Retinal pigment epithelial cell (primary cell): ENCODE measurements at regions not wholly inside any gene's neighbourhood (a gene's known extent, or its start where the extent isn't known, plus 50 kb on each side); places are given as distances from the start of the nearest gene placed in this dataset.

Source experiments
- DNase-seq: peaks from one replicate; pipeline ENCODE4 v3.0.0-alpha.2; 2010; ENCODE audit warnings: low read depth
- H3K4me3 ChIP-seq: 2 replicates; pipeline ENCODE4 v1.5.1; 2011; ENCODE audit warnings: mild to moderate bottlenecking, low read length, control low read depth, moderate library complexity
- TF ChIP-seq, protein P1 (sequence below): conservative IDR thresholded peaks from 2 replicates; pipeline ENCODE4 v1.5.1; 2011; ENCODE audit warnings: low read depth, low read length, control low read depth, inconsistent platforms

DNA sequence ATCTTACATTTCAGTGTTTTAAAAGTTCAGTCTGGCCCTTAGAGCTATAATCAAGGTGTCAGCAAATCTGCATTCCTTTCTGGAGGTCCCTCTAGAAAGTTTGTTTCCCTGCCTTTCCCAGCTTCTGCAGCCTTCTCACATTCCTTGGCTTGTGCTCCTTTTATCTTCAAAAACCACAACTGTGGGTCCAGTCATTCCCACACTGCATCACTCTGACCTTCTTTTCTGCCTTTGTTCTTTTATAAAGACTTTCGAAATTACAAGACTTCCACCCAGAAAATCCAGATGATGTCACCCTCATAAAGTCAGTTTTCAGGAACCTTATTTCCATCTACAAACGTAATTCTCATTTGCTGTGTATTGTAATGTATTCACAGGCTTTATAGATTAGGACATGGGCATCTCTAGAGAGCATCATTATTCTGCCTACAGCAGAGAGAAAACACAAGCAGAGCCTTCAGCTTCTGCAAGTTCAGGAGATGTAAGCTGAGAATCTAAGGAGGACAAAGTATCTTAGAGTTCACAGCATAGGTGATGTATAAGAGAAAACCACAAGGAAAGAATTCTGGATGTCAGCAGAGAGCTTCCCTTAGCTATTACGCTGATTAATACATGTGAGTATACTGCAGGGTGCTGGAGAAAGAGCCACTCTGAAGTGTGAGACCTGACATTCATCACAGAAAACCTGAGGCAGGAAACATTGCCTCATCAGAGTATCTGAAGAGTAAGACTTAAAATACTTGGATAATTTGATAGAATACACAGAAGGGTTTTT, 1100.2 kb downstream of the CBLN2 start:
- DNase-seq, result peak; percentile 26
- no peak overlapping the region for H3K4me3 ChIP-seq
- TF ChIP-seq, protein P1, sequence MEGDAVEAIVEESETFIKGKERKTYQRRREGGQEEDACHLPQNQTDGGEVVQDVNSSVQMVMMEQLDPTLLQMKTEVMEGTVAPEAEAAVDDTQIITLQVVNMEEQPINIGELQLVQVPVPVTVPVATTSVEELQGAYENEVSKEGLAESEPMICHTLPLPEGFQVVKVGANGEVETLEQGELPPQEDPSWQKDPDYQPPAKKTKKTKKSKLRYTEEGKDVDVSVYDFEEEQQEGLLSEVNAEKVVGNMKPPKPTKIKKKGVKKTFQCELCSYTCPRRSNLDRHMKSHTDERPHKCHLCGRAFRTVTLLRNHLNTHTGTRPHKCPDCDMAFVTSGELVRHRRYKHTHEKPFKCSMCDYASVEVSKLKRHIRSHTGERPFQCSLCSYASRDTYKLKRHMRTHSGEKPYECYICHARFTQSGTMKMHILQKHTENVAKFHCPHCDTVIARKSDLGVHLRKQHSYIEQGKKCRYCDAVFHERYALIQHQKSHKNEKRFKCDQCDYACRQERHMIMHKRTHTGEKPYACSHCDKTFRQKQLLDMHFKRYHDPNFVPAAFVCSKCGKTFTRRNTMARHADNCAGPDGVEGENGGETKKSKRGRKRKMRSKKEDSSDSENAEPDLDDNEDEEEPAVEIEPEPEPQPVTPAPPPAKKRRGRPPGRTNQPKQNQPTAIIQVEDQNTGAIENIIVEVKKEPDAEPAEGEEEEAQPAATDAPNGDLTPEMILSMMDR, result no peak

DNA sequence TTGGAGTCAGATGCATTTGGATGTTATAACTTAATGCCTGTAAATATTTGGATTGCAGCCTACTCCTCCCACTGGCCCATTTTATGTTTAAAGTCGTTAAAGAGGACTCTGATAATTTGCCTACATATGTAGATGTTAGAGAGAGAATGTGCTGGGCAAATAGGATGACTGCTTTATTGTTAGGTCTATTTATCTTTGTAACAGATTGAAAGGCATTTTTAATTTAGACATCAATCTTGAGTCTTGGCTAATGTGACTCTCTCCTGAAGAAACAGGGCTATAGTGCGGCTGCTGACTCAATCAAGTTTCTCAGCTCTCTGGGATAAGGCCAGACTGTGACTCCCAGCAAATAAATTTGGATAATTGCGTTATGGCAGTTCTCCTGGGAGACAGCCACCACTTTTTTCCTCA, 1101.4 kb downstream of the CBLN2 start:
- H3K4me3 ChIP-seq, result no peak overlapping the region
- TF ChIP-seq, protein P1, result no peak
- no peak for DNase-seq

DNA sequence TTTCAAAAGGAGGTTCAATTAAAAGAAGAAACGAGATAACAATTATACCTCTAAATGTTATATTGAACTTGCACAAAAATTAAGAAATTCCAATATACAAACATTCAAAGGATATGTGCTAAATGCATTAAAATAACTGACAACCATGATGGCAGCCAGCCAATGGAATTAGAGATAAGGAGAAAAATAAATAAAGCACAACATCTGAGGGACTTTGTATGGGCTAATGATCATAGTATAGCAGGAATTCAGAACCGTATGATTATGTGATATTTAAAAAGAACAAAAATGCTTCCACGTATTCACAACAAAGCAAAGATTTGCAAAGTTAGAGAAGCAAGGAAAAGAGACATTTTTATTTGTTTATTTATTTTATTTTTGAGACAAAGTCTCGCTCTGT, 1103.0 kb downstream of the CBLN2 start:
- no peak for DNase-seq
- H3K4me3 ChIP-seq, result no peak overlapping the region
- TF ChIP-seq, protein P1, result no peak

DNA sequence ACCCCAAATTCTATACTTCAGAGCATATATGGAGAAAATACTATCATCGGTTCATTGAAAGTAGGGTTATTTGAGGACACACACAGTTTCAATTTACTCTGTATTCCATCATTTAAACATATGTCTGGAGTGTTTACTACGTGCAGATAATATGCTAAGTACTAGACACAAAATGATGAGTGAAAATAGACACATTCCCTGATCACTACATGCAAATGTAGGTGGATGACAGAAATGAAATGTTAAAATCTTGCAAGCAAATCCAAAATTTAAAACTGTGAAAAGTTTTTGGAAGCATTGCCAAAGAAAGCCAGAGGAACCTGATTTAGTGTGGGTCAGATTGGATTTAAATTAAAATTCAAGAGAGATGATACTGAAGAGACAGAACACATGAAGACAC, 1106.6 kb downstream of the CBLN2 start:
- DNase-seq, result no peak
- no peak overlapping the region for H3K4me3 ChIP-seq

DNA sequence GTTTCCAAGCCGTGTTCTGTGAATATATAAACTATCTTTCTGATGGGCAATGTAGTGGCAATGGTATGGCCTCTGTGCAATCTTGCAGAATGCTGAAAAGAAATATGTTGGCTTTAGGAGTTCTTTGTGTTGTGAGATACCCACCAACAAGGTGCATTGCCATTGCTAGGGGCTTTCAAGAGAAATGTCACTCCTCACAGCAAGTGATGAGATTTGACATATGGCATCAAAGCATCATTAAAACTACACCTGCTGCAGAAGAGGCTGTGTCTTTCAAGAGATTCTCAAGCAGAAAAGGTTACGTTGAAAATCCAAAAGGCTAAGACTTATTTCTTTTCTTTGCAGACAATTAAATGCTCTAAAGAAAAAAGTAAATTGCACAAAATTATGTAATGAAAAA, 1110.8 kb downstream of the CBLN2 start:
- no peak for DNase-seq
- TF ChIP-seq, protein P1, result no peak

More for the DNA sequence above, 1106.6 kb downstream of the CBLN2 start:
- TF ChIP-seq, protein P1, result no peak

DNA sequence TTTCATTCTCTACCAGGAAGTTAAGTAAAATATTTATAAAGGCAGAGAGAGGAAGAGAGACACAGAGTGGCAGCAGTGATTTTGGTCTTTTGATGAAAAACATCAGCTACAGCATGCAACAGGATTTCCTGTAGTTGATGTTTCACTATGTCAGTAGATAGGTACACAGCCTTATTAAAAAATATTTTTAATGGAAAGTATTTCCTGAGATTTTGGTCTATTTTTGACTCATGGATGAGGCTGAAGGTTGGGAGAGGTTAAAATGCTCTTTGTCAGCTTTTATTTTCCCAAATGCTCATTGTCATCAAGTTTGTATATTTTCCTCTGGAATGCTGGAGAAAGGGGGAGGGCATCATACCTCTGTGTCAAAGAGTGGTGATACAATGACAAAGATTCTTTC, 1112.5 kb downstream of the CBLN2 start:
- no peak for DNase-seq
- H3K4me3 ChIP-seq, result no peak overlapping the region
- TF ChIP-seq, protein P1, result no peak

More for the DNA sequence above, 1110.8 kb downstream of the CBLN2 start:
- no peak overlapping the region for H3K4me3 ChIP-seq

DNA sequence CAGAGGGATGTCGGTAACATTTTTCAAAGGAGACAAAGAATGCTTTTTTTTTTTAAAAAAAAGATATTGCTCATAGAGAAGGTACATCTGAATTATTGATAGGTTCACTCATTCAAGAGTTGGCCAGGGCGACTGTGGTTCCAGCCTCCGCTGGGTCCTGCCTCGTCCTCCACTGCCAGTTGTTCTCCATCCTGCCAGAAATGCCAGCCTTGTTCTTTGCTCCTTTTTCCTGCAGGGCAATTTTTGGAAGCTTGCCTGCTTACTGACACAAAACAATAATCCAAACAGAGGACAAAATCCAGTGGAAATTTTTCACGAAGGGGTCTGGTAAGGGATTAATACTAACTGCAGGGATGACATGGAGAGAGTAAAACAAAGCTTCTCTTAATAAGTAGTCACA, 1113.0 kb downstream of the CBLN2 start:
- TF ChIP-seq, protein P1, result no peak
- no peak overlapping the region for H3K4me3 ChIP-seq
- no peak for DNase-seq
